HL-60 (cell line): ENCODE measurements at regions not wholly inside any gene's neighbourhood (a gene's known extent, or its start where the extent isn't known, plus 50 kb on each side); places are given as distances from the start of the nearest gene placed in this dataset.

Source experiments
- CTCF ChIP-seq: IDR thresholded peaks from one replicate; pipeline ENCODE4 v1.5.1; 2011; ENCODE audit warnings: low read length, control low read depth, inconsistent platforms; ENCODE audit not compliant: insufficient read depth
- GABPA ChIP-seq: IDR thresholded peaks from 2 replicates; pipeline ENCODE4 v1.6.1; 2012; ENCODE audit warnings: low read depth
- POLR2AphosphoS5 ChIP-seq: IDR thresholded peaks from 2 replicates; pipeline ENCODE4 v1.6.1; 2012; ENCODE audit warnings: low read depth
- TF ChIP-seq, protein P1 (sequence below): IDR thresholded peaks from 2 replicates; pipeline ENCODE4 v1.6.1; 2012; ENCODE audit warnings: low read depth; ENCODE audit not compliant: insufficient replicate concordance

GRCh38 chr14:73784181-73784987, 67.2 kb upstream of the PTGR2 start:
- TF ChIP-seq CTCF (no peak), GABPA (no peak), POLR2AphosphoS5 (no peak)
- TF ChIP-seq, protein P1, sequence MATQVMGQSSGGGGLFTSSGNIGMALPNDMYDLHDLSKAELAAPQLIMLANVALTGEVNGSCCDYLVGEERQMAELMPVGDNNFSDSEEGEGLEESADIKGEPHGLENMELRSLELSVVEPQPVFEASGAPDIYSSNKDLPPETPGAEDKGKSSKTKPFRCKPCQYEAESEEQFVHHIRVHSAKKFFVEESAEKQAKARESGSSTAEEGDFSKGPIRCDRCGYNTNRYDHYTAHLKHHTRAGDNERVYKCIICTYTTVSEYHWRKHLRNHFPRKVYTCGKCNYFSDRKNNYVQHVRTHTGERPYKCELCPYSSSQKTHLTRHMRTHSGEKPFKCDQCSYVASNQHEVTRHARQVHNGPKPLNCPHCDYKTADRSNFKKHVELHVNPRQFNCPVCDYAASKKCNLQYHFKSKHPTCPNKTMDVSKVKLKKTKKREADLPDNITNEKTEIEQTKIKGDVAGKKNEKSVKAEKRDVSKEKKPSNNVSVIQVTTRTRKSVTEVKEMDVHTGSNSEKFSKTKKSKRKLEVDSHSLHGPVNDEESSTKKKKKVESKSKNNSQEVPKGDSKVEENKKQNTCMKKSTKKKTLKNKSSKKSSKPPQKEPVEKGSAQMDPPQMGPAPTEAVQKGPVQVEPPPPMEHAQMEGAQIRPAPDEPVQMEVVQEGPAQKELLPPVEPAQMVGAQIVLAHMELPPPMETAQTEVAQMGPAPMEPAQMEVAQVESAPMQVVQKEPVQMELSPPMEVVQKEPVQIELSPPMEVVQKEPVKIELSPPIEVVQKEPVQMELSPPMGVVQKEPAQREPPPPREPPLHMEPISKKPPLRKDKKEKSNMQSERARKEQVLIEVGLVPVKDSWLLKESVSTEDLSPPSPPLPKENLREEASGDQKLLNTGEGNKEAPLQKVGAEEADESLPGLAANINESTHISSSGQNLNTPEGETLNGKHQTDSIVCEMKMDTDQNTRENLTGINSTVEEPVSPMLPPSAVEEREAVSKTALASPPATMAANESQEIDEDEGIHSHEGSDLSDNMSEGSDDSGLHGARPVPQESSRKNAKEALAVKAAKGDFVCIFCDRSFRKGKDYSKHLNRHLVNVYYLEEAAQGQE = no peak
